OCI-LY3 (cell line): ENCODE measurements at regions not wholly inside any gene's neighbourhood (a gene's known extent, or its start where the extent isn't known, plus 50 kb on each side); places are given as distances from the start of the nearest gene placed in this dataset.

Experiments
- H2AFZ ChIP-seq: fragments of 200-600, 300-600 bp; shearing (Covaris generic); 2 replicates; pipeline ENCODE4 v1.6.0; 2014; ENCODE audit warnings: antibody characterized with exemption, low read depth, low read length
- H3K27ac ChIP-seq: fragments of 200-600, 300-600 bp; sonication (generic); 2 replicates; pipeline ENCODE4 v1.5.1; 2014; ENCODE audit warnings: mild to moderate bottlenecking, low read length, moderate library complexity, mixed read lengths
- H3K27me3 ChIP-seq: fragments of 200-600, 300-600 bp; sonication (generic); 2 replicates; pipeline ENCODE4 v1.6.1; 2014; ENCODE audit warnings: low read depth, low read length, mixed read lengths
- H3K36me3 ChIP-seq: fragments of 200-600, 300-600 bp; sonication (generic); replicated peaks from 2 replicates; pipeline ENCODE3; 2014; ENCODE audit warnings: low read depth, low read length, mixed read lengths
- H3K4me1 ChIP-seq: fragments of 300-600, 200-600 bp; sonication (generic); 2 replicates; pipeline ENCODE4 v1.6.1; 2014; ENCODE audit warnings: low read length, mixed read lengths
- H3K4me2 ChIP-seq: fragments of 200-600, 300-600 bp; sonication (generic); 2 replicates; pipeline ENCODE4 v1.6.1; 2014; ENCODE audit warnings: low read length, mixed read lengths
- H3K4me3 ChIP-seq: fragments of 300-600, 200-600 bp; sonication (generic); 2 replicates; pipeline ENCODE4 v1.5.1; 2014; ENCODE audit warnings: antibody characterized with exemption, mild to moderate bottlenecking, low read length, moderate library complexity
- H3K79me2 ChIP-seq: fragments of 300-600, 200-600 bp; shearing (Covaris generic); 2 replicates; pipeline ENCODE4 v1.6.1; 2014; ENCODE audit warnings: mild to moderate bottlenecking, low read length, mixed read lengths
- H3K9ac ChIP-seq: fragments of 300-600, 200-600 bp; shearing (Covaris generic); 2 replicates; pipeline ENCODE4 v1.6.0; 2014; ENCODE audit warnings: mild to moderate bottlenecking, low read length, moderate library complexity
- H3K9me3 ChIP-seq: fragments of 200-600, 300-600 bp; shearing (Covaris generic); 2 replicates; pipeline ENCODE4 v1.6.1; 2014; ENCODE audit warnings: low read length, mixed read lengths; ENCODE audit not compliant: insufficient read depth
- H4K20me1 ChIP-seq: fragments of 200-600, 300-600 bp; sonication (generic); 2 replicates; pipeline ENCODE4 v1.6.1; 2016; ENCODE audit warnings: low read length, mixed read lengths; ENCODE audit not compliant: insufficient read depth
- CTCF ChIP-seq: fragments of 200-600, 300-600 bp; sonication (generic); IDR thresholded peaks from 2 replicates; pipeline ENCODE4 v1.5.1; 2014; ENCODE audit warnings: antibody characterized with exemption, low read length, low read depth
- EZH2phosphoT487 ChIP-seq: fragments of 200-600 bp; shearing (Covaris generic); IDR thresholded peaks from 2 replicates; pipeline ENCODE4 v1.6.1; 2018; ENCODE audit warnings: antibody characterized with exemption, mixed run types, low read depth

DNA sequence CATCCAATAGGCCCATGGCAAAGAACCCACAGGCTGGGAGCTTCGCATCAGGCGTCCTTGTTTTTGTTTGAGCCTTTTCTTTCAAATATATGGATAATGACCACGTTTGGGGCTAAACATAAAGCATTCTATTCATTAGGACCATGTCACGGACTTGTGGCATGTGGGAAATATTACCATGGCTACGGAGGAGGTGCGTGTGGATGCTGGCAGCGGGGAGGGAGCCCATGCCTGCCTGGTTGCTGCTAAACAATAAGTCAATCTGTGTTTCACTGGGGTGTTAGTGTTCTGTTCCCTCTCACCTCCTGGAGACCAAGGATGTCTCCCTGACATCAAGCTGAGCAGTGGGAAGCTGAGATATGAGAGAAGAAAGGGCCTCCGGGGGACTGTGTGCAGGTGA, 121.1 kb downstream of the IRS2 start:
- H3K9ac ChIP-seq: no peak overlapping the region
- H3K9me3 ChIP-seq: no peaks in the 10 kb centered on the region
- H2AFZ ChIP-seq: no peak overlapping the region
- H3K4me1 ChIP-seq: no peaks in the 10 kb centered on the region
- H3K36me3 ChIP-seq: no peaks in the 10 kb centered on the region
- H3K27me3 ChIP-seq: no peaks in the 10 kb centered on the region
- no peak overlapping the region for H3K4me3 ChIP-seq
- no peak overlapping the region for H3K4me2 ChIP-seq
- H3K79me2 ChIP-seq: no peaks in the 10 kb centered on the region
- H4K20me1 ChIP-seq: no peaks in the 10 kb centered on the region
- TF ChIP-seq CTCF (no peak), EZH2phosphoT487 (no peak)
- H3K27ac ChIP-seq: no peak overlapping the region

GRCh38 chr13:109657395-109657794, 129.0 kb downstream of the IRS2 start:
- Histone ChIP-seq H2AFZ (no peak overlapping the region), H4K20me1 (no peaks in the 10 kb centered on the region), H3K4me2 (no peak overlapping the region), H3K36me3 (no peaks in the 10 kb centered on the region), H3K9me3 (no peaks in the 10 kb centered on the region), H3K27me3 (no peaks in the 10 kb centered on the region), H3K9ac (no peak overlapping the region), H3K79me2 (no peaks in the 10 kb centered on the region), H3K4me1 (no peaks in the 10 kb centered on the region), H3K4me3 (no peak overlapping the region), H3K27ac (no peak overlapping the region)
- no peak for TF ChIP-seq EZH2phosphoT487
- no peak for TF ChIP-seq CTCF

- no peak for TF ChIP-seq CTCF
- TF ChIP-seq EZH2phosphoT487: no peak
- Histone ChIP-seq H3K9me3 (no peaks in the 10 kb centered on the region), H3K27me3 (no peaks in the 10 kb centered on the region), H3K9ac (no peak overlapping the region), H3K36me3 (no peaks in the 10 kb centered on the region), H3K4me1 (no peaks in the 10 kb centered on the region), H3K27ac (no peak overlapping the region), H3K4me3 (no peak overlapping the region), H4K20me1 (no peaks in the 10 kb centered on the region), H3K79me2 (no peaks in the 10 kb centered on the region), H3K4me2 (no peak overlapping the region), H2AFZ (no peak overlapping the region)
Observed at GRCh38 chr13:109656206-109656605, 130.2 kb downstream of the IRS2 start.

DNA sequence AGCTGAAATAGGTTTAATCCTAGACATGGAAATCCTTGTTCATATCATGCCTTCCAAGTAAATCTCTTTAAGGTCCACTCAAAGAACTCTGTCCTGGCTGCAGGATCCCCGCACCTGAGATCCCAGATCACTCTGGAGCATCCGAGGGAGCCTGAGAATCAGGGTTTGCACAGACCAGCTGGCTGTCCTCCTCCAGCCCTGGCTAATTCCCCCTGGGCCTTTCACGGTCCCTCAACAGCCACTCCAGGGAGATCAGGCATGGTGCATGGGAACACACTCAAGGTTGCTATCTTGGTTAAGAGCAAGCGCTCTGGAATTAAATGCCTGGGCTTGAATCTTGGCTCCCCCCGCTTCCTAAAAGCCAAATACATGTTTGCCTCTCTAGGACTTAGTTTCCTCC, 130.8 kb downstream of the IRS2 start:
- Histone ChIP-seq H4K20me1 (no peaks in the 10 kb centered on the region), H3K4me2 (no peak overlapping the region), H3K9ac (no peak overlapping the region), H3K4me1 (no peaks in the 10 kb centered on the region), H3K27me3 (no peaks in the 10 kb centered on the region), H3K36me3 (no peaks in the 10 kb centered on the region), H3K9me3 (no peaks in the 10 kb centered on the region), H3K4me3 (no peak overlapping the region), H2AFZ (no peak overlapping the region), H3K79me2 (no peaks in the 10 kb centered on the region), H3K27ac (no peak overlapping the region)
- TF ChIP-seq EZH2phosphoT487: no peak
- no peak for TF ChIP-seq CTCF
